Fibroblast of the aortic adventitia (primary cell): ENCODE measurements at regions not wholly inside any gene's neighbourhood (a gene's known extent, or its start where the extent isn't known, plus 50 kb on each side); places are given as distances from the start of the nearest gene placed in this dataset.
A peak's percentile ranks its signal among the peaks of the same experiment; 100 is the strongest.

ENCODE experiments used
- DNase-seq: peaks from one replicate; pipeline ENCODE4 v3.0.0-alpha.2; 2010; ENCODE audit warnings: low read depth
- H3K4me3 ChIP-seq: 2 replicates; pipeline ENCODE4 v1.5.1; 2011; ENCODE audit warnings: low read depth, mild to moderate bottlenecking, control low read depth, low read length, moderate library complexity
- TF ChIP-seq, protein P1 (sequence below): IDR thresholded peaks from 2 replicates; pipeline ENCODE4 v1.5.1; 2011; ENCODE audit warnings: mild to moderate bottlenecking, low read length, control low read depth, inconsistent platforms; ENCODE audit not compliant: insufficient read depth

GRCh38 chr11:25844811-25845210 lies 487.1 kb upstream of the ANO3 start:
- no peak for DNase-seq
- TF ChIP-seq, protein P1, sequence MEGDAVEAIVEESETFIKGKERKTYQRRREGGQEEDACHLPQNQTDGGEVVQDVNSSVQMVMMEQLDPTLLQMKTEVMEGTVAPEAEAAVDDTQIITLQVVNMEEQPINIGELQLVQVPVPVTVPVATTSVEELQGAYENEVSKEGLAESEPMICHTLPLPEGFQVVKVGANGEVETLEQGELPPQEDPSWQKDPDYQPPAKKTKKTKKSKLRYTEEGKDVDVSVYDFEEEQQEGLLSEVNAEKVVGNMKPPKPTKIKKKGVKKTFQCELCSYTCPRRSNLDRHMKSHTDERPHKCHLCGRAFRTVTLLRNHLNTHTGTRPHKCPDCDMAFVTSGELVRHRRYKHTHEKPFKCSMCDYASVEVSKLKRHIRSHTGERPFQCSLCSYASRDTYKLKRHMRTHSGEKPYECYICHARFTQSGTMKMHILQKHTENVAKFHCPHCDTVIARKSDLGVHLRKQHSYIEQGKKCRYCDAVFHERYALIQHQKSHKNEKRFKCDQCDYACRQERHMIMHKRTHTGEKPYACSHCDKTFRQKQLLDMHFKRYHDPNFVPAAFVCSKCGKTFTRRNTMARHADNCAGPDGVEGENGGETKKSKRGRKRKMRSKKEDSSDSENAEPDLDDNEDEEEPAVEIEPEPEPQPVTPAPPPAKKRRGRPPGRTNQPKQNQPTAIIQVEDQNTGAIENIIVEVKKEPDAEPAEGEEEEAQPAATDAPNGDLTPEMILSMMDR: no peak
- H3K4me3 ChIP-seq: no peak overlapping the region

DNA sequence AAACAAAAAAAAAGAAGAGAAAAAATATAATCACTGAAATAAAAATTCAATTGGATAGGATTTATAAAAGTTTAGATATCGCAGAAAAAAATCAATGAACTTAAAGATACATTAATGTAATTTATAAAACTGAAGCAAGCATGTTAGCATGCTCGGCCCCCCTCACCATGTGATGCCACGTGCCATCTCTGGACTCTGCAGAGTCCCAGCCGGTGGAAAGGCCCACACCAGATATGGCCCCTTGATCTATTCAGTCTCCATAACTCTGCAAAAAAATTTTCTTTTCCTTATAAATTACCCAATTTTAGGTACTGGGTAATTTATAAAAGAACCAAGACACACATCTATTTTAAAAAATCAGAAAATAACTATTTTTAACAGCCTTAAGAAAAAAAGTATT lies 476.0 kb upstream of the ANO3 start:
- H3K4me3 ChIP-seq: no peak overlapping the region
- no peak for DNase-seq
- TF ChIP-seq, protein P1: no peak

DNA sequence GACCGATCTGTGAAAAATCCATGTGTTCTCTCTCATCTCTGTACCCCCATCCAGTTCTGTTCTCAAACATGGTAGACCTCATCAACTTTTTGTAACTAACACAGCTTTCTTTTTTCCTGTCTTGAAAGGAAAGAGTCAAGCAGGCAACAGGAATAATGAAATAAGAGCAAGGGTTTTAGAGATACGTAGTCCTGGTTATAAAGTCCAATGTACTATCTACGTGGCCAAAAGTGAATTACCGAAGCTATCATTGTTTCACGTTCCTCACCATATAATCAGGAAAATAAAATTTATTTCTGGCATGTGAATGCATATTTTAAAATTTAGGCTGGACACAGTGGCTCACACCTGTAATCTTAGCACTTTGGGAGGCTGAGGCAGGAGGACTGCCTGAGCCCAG lies 472.2 kb upstream of the ANO3 start:
- TF ChIP-seq, protein P1: no peak
- DNase-seq: no peak
- no peak overlapping the region for H3K4me3 ChIP-seq

DNA sequence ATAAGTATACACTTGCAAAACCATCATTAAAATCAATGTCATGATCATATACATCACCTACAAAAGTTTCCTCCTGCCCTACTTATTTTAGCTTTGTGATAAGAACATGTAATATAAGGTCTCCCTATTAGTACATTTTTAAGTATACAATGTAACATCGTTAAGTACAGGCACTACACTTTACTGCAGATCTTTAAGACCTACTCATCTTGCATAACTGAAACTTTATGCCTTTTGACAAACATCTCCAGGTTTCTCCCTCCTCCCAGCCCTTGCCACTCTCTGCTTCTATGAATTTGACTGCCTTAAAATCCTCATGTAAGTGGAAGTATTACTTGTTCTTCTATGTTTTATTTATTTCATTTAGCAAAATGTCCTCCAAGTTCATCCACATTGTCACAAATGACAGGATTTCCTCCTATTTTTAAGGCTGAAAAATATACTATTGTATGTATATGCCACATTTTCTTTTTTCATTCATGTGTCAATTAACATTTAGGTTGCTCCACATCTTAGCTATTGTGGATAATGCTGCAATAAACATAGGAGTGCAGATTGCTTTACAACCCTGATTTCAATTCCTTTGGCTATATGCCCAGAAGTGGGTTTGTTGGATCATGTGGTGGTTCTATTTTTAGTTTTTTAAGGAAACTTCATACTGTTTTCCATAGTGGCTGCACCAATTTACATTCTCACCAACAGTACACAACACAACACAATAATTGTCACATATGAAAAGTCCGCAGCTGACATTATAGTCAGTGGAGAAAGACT lies 471.1 kb upstream of the ANO3 start:
- H3K4me3 ChIP-seq: no peak overlapping the region
- DNase-seq: peak; percentile 30
- TF ChIP-seq, protein P1: no peak

GRCh38 chr11:25862159-25862558 lies 469.8 kb upstream of the ANO3 start:
- no peak for DNase-seq
- no peak overlapping the region for H3K4me3 ChIP-seq
- TF ChIP-seq, protein P1: no peak

DNA sequence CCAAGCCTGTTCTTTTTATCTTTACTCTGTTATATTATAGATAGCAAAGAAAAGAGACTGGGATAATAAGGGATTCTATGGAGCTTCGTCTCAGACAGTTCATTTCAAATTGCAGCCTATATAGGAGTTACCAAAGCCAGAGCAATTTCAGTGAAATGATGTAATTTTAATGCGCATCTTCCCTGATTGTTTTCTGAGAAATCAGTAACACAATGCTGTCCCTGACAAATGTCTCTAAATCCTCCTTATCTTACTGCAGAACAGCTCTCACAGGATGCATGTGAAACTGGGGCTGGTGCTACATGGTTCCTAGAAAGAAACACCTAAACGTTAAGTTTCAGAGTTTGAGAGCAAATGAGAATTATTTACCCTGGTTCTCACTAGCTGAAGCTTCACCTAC lies 467.9 kb upstream of the ANO3 start:
- DNase-seq: no peak
- TF ChIP-seq, protein P1: no peak
- no peak overlapping the region for H3K4me3 ChIP-seq
